ENCODE measurements at regions not wholly inside any gene's neighbourhood (a gene's known extent, or its start where the extent isn't known, plus 50 kb on each side); places are given as distances from the start of the nearest gene placed in this dataset.
"Not testable (repeated sequence)": the region's sequence is repeated elsewhere in the genome, so short reads cannot be mapped to it uniquely, and the experiment has no call there.

GRCh38 chr1:166395729-166396128, 228.9 kb upstream of the FAM78B start:
- H3K9ac ChIP-seq (ENCODE audit: low read length): no peak overlapping the region
- H3K36me3 ChIP-seq (ENCODE audit: control insufficient read depth, insufficient read depth, low read length, severe bottlenecking): no peaks in the 10 kb centered on the region
- no peaks in the 10 kb centered on the region for H3K27me3 ChIP-seq (replicated peaks; ENCODE audit: control insufficient read depth, insufficient read depth, low read length)
- H3K4me1 ChIP-seq (ENCODE audit: control insufficient read depth, insufficient read depth, low read length): no peaks in the 10 kb centered on the region
- H3K9me3 ChIP-seq (ENCODE audit: control insufficient read depth, low read length): no peaks in the 10 kb centered on the region
- no peak overlapping the region for H3K4me3 ChIP-seq (ENCODE audit: low read length)
- DNase-seq (ENCODE audit: low read depth): no peak

- not testable (repeated sequence) for H3K4me1 ChIP-seq (ENCODE audit: control insufficient read depth, insufficient read depth, low read length); H3K27me3 ChIP-seq (replicated peaks; ENCODE audit: control insufficient read depth, insufficient read depth, low read length); H3K36me3 ChIP-seq (ENCODE audit: control insufficient read depth, insufficient read depth, low read length, severe bottlenecking); DNase-seq (ENCODE audit: low read depth); H3K4me3 ChIP-seq (ENCODE audit: low read length); H3K9ac ChIP-seq (ENCODE audit: low read length)
- peaks cover 12% of the 10 kb centered on the region for H3K9me3 ChIP-seq (ENCODE audit: control insufficient read depth, low read length)
Observed at GRCh38 chr1:166409253-166410082, 242.7 kb upstream of the FAM78B start.

- Histone ChIP-seq H3K36me3 (ENCODE audit: control insufficient read depth, insufficient read depth, low read length, severe bottlenecking) (no peaks in the 10 kb centered on the region), H3K4me3 (ENCODE audit: low read length) (no peak overlapping the region), H3K4me1 (ENCODE audit: control insufficient read depth, insufficient read depth, low read length) (no peaks in the 10 kb centered on the region), H3K9me3 (ENCODE audit: control insufficient read depth, low read length) (peaks cover 12% of the 10 kb centered on the region), H3K27me3 (replicated peaks; ENCODE audit: control insufficient read depth, insufficient read depth, low read length) (no peaks in the 10 kb centered on the region), H3K9ac (ENCODE audit: low read length) (no peak overlapping the region)
- DNase-seq (ENCODE audit: low read depth): no peak
Observed at GRCh38 chr1:166410083-166410385, 243.2 kb upstream of the FAM78B start.

- H3K36me3 ChIP-seq (ENCODE audit: control insufficient read depth, insufficient read depth, low read length, severe bottlenecking); H3K4me1 ChIP-seq (ENCODE audit: control insufficient read depth, insufficient read depth, low read length); H3K4me3 ChIP-seq (ENCODE audit: low read length); H3K9me3 ChIP-seq (ENCODE audit: control insufficient read depth, low read length); DNase-seq (ENCODE audit: low read depth); H3K9ac ChIP-seq (ENCODE audit: low read length); H3K27me3 ChIP-seq (replicated peaks; ENCODE audit: control insufficient read depth, insufficient read depth, low read length): not testable (repeated sequence)
Observed at GRCh38 chr1:166416831-166417230, 250.0 kb upstream of the FAM78B start.

GRCh38 chr1:166418344-166418933, 251.6 kb upstream of the FAM78B start:
- H3K9ac ChIP-seq (ENCODE audit: low read length): no peak overlapping the region
- no peaks in the 10 kb centered on the region for H3K4me1 ChIP-seq (ENCODE audit: control insufficient read depth, insufficient read depth, low read length)
- H3K27me3 ChIP-seq (replicated peaks; ENCODE audit: control insufficient read depth, insufficient read depth, low read length): no peaks in the 10 kb centered on the region
- DNase-seq (ENCODE audit: low read depth): no peak
- H3K4me3 ChIP-seq (ENCODE audit: low read length): no peak overlapping the region
- no peaks in the 10 kb centered on the region for H3K9me3 ChIP-seq (ENCODE audit: control insufficient read depth, low read length)
- H3K36me3 ChIP-seq (ENCODE audit: control insufficient read depth, insufficient read depth, low read length, severe bottlenecking): no peaks in the 10 kb centered on the region

- not testable (repeated sequence) for H3K9ac ChIP-seq (ENCODE audit: low read length); H3K27me3 ChIP-seq (replicated peaks; ENCODE audit: control insufficient read depth, insufficient read depth, low read length); H3K4me1 ChIP-seq (ENCODE audit: control insufficient read depth, insufficient read depth, low read length); H3K9me3 ChIP-seq (ENCODE audit: control insufficient read depth, low read length); H3K4me3 ChIP-seq (ENCODE audit: low read length); H3K36me3 ChIP-seq (ENCODE audit: control insufficient read depth, insufficient read depth, low read length, severe bottlenecking); DNase-seq (ENCODE audit: low read depth)
Observed at GRCh38 chr1:166422586-166422985, 255.8 kb upstream of the FAM78B start.

- no peak overlapping the region for H3K4me3 ChIP-seq (ENCODE audit: low read length)
Observed at GRCh38 chr1:166432655-166433054, 265.9 kb upstream of the FAM78B start.

GRCh38 chr1:166433404-166434304, 266.9 kb upstream of the FAM78B start:
- DNase-seq (ENCODE audit: low read depth): peak; percentile 4
- not testable (repeated sequence) for H3K9me3 ChIP-seq (ENCODE audit: control insufficient read depth, low read length); H3K27me3 ChIP-seq (replicated peaks; ENCODE audit: control insufficient read depth, insufficient read depth, low read length); H3K4me1 ChIP-seq (ENCODE audit: control insufficient read depth, insufficient read depth, low read length); H3K4me3 ChIP-seq (ENCODE audit: low read length); H3K9ac ChIP-seq (ENCODE audit: low read length); H3K36me3 ChIP-seq (ENCODE audit: control insufficient read depth, insufficient read depth, low read length, severe bottlenecking)

More at GRCh38 chr1:166432655-166433054, 265.9 kb upstream of the FAM78B start:
- H3K9ac ChIP-seq (ENCODE audit: low read length): no peak overlapping the region
- H3K4me1 ChIP-seq (ENCODE audit: control insufficient read depth, insufficient read depth, low read length): no peaks in the 10 kb centered on the region
- no peaks in the 10 kb centered on the region for H3K36me3 ChIP-seq (ENCODE audit: control insufficient read depth, insufficient read depth, low read length, severe bottlenecking)
- no peaks in the 10 kb centered on the region for H3K9me3 ChIP-seq (ENCODE audit: control insufficient read depth, low read length)
- DNase-seq (ENCODE audit: low read depth): no peak
- H3K27me3 ChIP-seq (replicated peaks; ENCODE audit: control insufficient read depth, insufficient read depth, low read length): no peaks in the 10 kb centered on the region

GRCh38 chr1:166457700-166458099, 290.9 kb upstream of the FAM78B start:
- Histone ChIP-seq H3K36me3 (ENCODE audit: control insufficient read depth, insufficient read depth, low read length, severe bottlenecking) (no peaks in the 10 kb centered on the region), H3K27me3 (replicated peaks; ENCODE audit: control insufficient read depth, insufficient read depth, low read length) (no peaks in the 10 kb centered on the region), H3K9me3 (ENCODE audit: control insufficient read depth, low read length) (no peaks in the 10 kb centered on the region), H3K4me1 (ENCODE audit: control insufficient read depth, insufficient read depth, low read length) (no peaks in the 10 kb centered on the region), H3K4me3 (ENCODE audit: low read length) (no peak overlapping the region), H3K9ac (ENCODE audit: low read length) (no peak overlapping the region)
- no peak for DNase-seq (ENCODE audit: low read depth)

GRCh38 chr1:166464333-166464732, 297.5 kb upstream of the FAM78B start:
- no peaks in the 10 kb centered on the region for H3K36me3 ChIP-seq (ENCODE audit: control insufficient read depth, insufficient read depth, low read length, severe bottlenecking)
- peaks cover 3% of the 10 kb centered on the region for H3K4me1 ChIP-seq (ENCODE audit: control insufficient read depth, insufficient read depth, low read length)
- H3K4me3 ChIP-seq (ENCODE audit: low read length): no peak overlapping the region
- H3K9ac ChIP-seq (ENCODE audit: low read length): no peak overlapping the region
- H3K27me3 ChIP-seq (replicated peaks; ENCODE audit: control insufficient read depth, insufficient read depth, low read length): no peaks in the 10 kb centered on the region
- no peak for DNase-seq (ENCODE audit: low read depth)
- peaks cover 12% of the 10 kb centered on the region for H3K9me3 ChIP-seq (ENCODE audit: control insufficient read depth, low read length)

- Histone ChIP-seq H3K4me1 (ENCODE audit: control insufficient read depth, insufficient read depth, low read length) (peaks cover 21% of the 10 kb centered on the region), H3K9ac (ENCODE audit: low read length) (no peak overlapping the region), H3K36me3 (ENCODE audit: control insufficient read depth, insufficient read depth, low read length, severe bottlenecking) (no peaks in the 10 kb centered on the region), H3K9me3 (ENCODE audit: control insufficient read depth, low read length) (peaks cover 5% of the 10 kb centered on the region), H3K4me3 (ENCODE audit: low read length) (peak overlapping the region; percentile 12), H3K27me3 (replicated peaks; ENCODE audit: control insufficient read depth, insufficient read depth, low read length) (no peaks in the 10 kb centered on the region)
- DNase-seq (ENCODE audit: low read depth): no peak
Observed at GRCh38 chr1:166470014-166470413, 303.2 kb upstream of the FAM78B start.

Measured in adipocyte (in vitro differentiated cells).